HEK293 (cell line): ENCODE measurements at regions not wholly inside any gene's neighbourhood (a gene's known extent, or its start where the extent isn't known, plus 50 kb on each side); places are given as distances from the start of the nearest gene placed in this dataset.

Source experiments
- CTCF ChIA-PET: fragments of 350-600 bp; formaldehyde crosslinking; extraction: SDS; loops from one replicate; lab custom pipeline; 2021; ENCODE audit warnings: antibody characterized with exemption; lab: Yijun Ruan, JAX
- POLR2A ChIA-PET: fragments of 300-600 bp; formaldehyde crosslinking; extraction: SDS; loops from one replicate; lab custom pipeline; 2020; ENCODE audit warnings: antibody characterized with exemption, inconsistent platforms; lab: Yijun Ruan, JAX
- H3K27ac ChIP-seq: fragments of 200-500 bp; sonication (Bioruptor generic); 2 replicates; pipeline ENCODE4 v1.5.1; 2014; ENCODE audit warnings: low read depth, low read length, control low read depth, inconsistent platforms; ENCODE audit errors: extremely low read depth
- H3K36me3 ChIP-seq, 2 experiments: fragments of 200-500 bp in 1 of 2; sonication (Bioruptor generic) in 1 of 2; 1 replicate in 1 of 2; 2 replicates in 1 of 2; pipeline ENCODE4 v1.5.1; 2014 to 2017; ENCODE audit warnings: inconsistent platforms in 2 of 2, low read length in 2 of 2; ENCODE audit not compliant: control insufficient read depth in 2 of 2, insufficient read depth in 1 of 2
- H3K4me1 ChIP-seq: fragments of 200-500 bp; sonication (Bioruptor generic); 2 replicates; pipeline ENCODE4 v1.5.1; 2014; ENCODE audit warnings: mild to moderate bottlenecking, low read length, inconsistent platforms; ENCODE audit not compliant: control insufficient read depth, insufficient read depth
- H3K4me3 ChIP-seq: 2 replicates; pipeline ENCODE4 v1.5.1; 2011; ENCODE audit warnings: low read depth, mild to moderate bottlenecking, control low read depth, low read length, moderate library complexity
- H3K9me3 ChIP-seq: fragments of 200-500 bp; sonication (Bioruptor generic); 2 replicates; pipeline ENCODE4 v1.5.1; 2014; ENCODE audit warnings: low read depth, low read length, inconsistent platforms; ENCODE audit not compliant: control insufficient read depth, insufficient read depth
- EGR2 ChIP-seq: fragments of 450-650 bp; formaldehyde crosslinking; IDR thresholded peaks from 2 replicates; pipeline ENCODE4 v1.5.1; 2016; ENCODE audit warnings: low read depth, missing biosample characterization, missing genetic modification characterization
- INSM2 ChIP-seq: fragments of 450-650 bp; formaldehyde crosslinking; IDR thresholded peaks from 2 replicates; pipeline ENCODE4 v1.5.1; 2016; ENCODE audit warnings: missing biosample characterization, missing genetic modification characterization
- PBX3 ChIP-seq: sonication (generic); formaldehyde crosslinking; IDR thresholded peaks from 2 replicates; pipeline ENCODE4 v1.8.1; 2022; ENCODE audit warnings: mild to moderate bottlenecking, moderate library complexity, missing genetic modification reagents
- SETDB1 ChIP-seq: IDR thresholded peaks from one replicate; pipeline ENCODE4 v1.6.1; 2017; ENCODE audit warnings: mild to moderate bottlenecking, low read length, moderate library complexity, mixed read lengths; ENCODE audit not compliant: insufficient read length
- YY2 ChIP-seq: fragments of 450-650 bp; formaldehyde crosslinking; IDR thresholded peaks from 2 replicates; pipeline ENCODE4 v1.5.1; 2016; ENCODE audit warnings: missing biosample characterization, missing genetic modification characterization
- ZBTB17 ChIP-seq: fragments of 450-650 bp; formaldehyde crosslinking; IDR thresholded peaks from 2 replicates; pipeline ENCODE4 v1.5.1; 2016; ENCODE audit warnings: missing biosample characterization, missing genetic modification characterization
- ZBTB8A ChIP-seq: fragments of 450-650 bp; formaldehyde crosslinking; IDR thresholded peaks from 2 replicates; pipeline ENCODE4 v1.5.1; 2016; ENCODE audit warnings: missing biosample characterization, missing genetic modification characterization
- ZFP69B ChIP-seq: fragments of 450-650 bp; formaldehyde crosslinking; IDR thresholded peaks from 2 replicates; pipeline ENCODE4 v1.5.1; 2016; ENCODE audit warnings: missing biosample characterization, missing genetic modification characterization
- ZNF221 ChIP-seq: fragments of 450-650 bp; formaldehyde crosslinking; IDR thresholded peaks from 2 replicates; pipeline ENCODE4 v1.5.1; 2017; ENCODE audit warnings: missing biosample characterization, missing genetic modification characterization, borderline replicate concordance
- ZNF302 ChIP-seq: fragments of 450-650 bp; formaldehyde crosslinking; IDR thresholded peaks from 2 replicates; pipeline ENCODE4 v1.5.1; 2016; ENCODE audit warnings: missing biosample characterization, missing genetic modification characterization, low read depth
- ZNF350 ChIP-seq: fragments of 450-650 bp; formaldehyde crosslinking; IDR thresholded peaks from 2 replicates; pipeline ENCODE4 v1.5.0; 2017; ENCODE audit warnings: missing biosample characterization, mild to moderate bottlenecking, missing genetic modification characterization
- ZNF394 ChIP-seq: fragments of 450-650 bp; formaldehyde crosslinking; IDR thresholded peaks from 2 replicates; pipeline ENCODE4 v1.5.1; 2016; ENCODE audit warnings: missing biosample characterization, missing genetic modification characterization, mild to moderate bottlenecking, moderate library complexity, borderline replicate concordance
- ZNF501 ChIP-seq: fragments of 450-650 bp; formaldehyde crosslinking; IDR thresholded peaks from 2 replicates; pipeline ENCODE4 v1.5.1; 2016; ENCODE audit warnings: missing biosample characterization, missing genetic modification characterization
- ZNF510 ChIP-seq: fragments of 450-650 bp; formaldehyde crosslinking; IDR thresholded peaks from 2 replicates; pipeline ENCODE4 v1.5.1; 2018; ENCODE audit warnings: mild to moderate bottlenecking, missing genetic modification characterization, missing biosample characterization; ENCODE audit not compliant: insufficient replicate concordance
- ZNF518A ChIP-seq: fragments of 450-650 bp; formaldehyde crosslinking; conservative IDR thresholded peaks from 2 replicates; pipeline ENCODE4 v1.5.1; 2016; ENCODE audit warnings: low read depth, missing biosample characterization, missing genetic modification characterization
- ZNF585B ChIP-seq: fragments of 450-650 bp; formaldehyde crosslinking; IDR thresholded peaks from 2 replicates; pipeline ENCODE4 v1.5.1; 2016; ENCODE audit warnings: missing biosample characterization, missing genetic modification characterization
- ZNF645 ChIP-seq: fragments of 450-650 bp; formaldehyde crosslinking; IDR thresholded peaks from 2 replicates; pipeline ENCODE4; 2016; ENCODE audit warnings: missing biosample characterization, missing genetic modification characterization
- ZNF747 ChIP-seq: fragments of 450-650 bp; formaldehyde crosslinking; IDR thresholded peaks from 2 replicates; pipeline ENCODE4 v1.5.1; 2016; ENCODE audit warnings: missing biosample characterization, missing genetic modification characterization
- ZNF830 ChIP-seq: fragments of 450-650 bp; IDR thresholded peaks from 2 replicates; pipeline ENCODE4 v1.5.0; 2018; ENCODE audit warnings: missing biosample characterization, missing genetic modification characterization, low read depth, mild to moderate bottlenecking, moderate library complexity

GRCh38 chr15:69610277-69610676 lies 157.7 kb downstream of the RPLP1 start:
- Histone ChIP-seq H3K9me3 (no peaks in the 10 kb centered on the region), H3K27ac (no peak overlapping the region), H3K4me1 (no peaks in the 10 kb centered on the region), H3K4me3 (no peak overlapping the region), H3K36me3 (no peaks in the 10 kb centered on the region)
- ChIA-PET CTCF (interaction anchor here (0.7 kb wide), 1 partner anchor 101 kb away, joined by 4 read pairs; no protein-coding TSS in a partner anchor), POLR2A (no interaction called here)
- TF ChIP-seq ZBTB17 (tag by site-specific recombination): no peak
- no peak for TF ChIP-seq ZNF302
- TF ChIP-seq EGR2 (tag by site-specific recombination): no peak
- no peak for TF ChIP-seq ZFP69B (tag by site-specific recombination)
- TF ChIP-seq ZNF501 (tag by site-specific recombination): no peak
- TF ChIP-seq ZNF518A: no peak
- TF ChIP-seq YY2 (tag by site-specific recombination): no peak
- TF ChIP-seq ZNF510 (tag by site-specific recombination): no peak
- TF ChIP-seq ZNF747 (tag by site-specific recombination): no peak
- TF ChIP-seq ZNF221 (tag by site-specific recombination): no peak
- TF ChIP-seq PBX3 (CRISPR knock-in tag): no peak
- TF ChIP-seq ZNF645: no peak
- no peak for TF ChIP-seq ZNF830 (tag by site-specific recombination)
- TF ChIP-seq SETDB1: no peak
- no peak for TF ChIP-seq ZBTB8A
- TF ChIP-seq ZNF394 (tag by site-specific recombination): no peak
- TF ChIP-seq ZNF585B: no peak
- no peak for TF ChIP-seq INSM2 (tag by site-specific recombination)
- no peak for TF ChIP-seq ZNF350 (tag by site-specific recombination)
